ENCODE measurements at regions not wholly inside any gene's neighbourhood (a gene's known extent, or its start where the extent isn't known, plus 50 kb on each side); places are given as distances from the start of the nearest gene placed in this dataset.

- TF ChIP-seq CTCF (IDR thresholded peaks at IDR 0.05; ENCODE audit: low read depth, low read length) (no peak), EZH2phosphoT487 (IDR thresholded peaks at IDR 0.05; ENCODE audit: low read depth) (no peak)
Observed at GRCh38 chr5:53164478-53165165, 55.1 kb upstream of the MOCS2 start.
